Spleen (tissue), 11 donors: ENCODE measurements at regions not wholly inside any gene's neighbourhood (a gene's known extent, or its start where the extent isn't known, plus 50 kb on each side); places are given as distances from the start of the nearest gene placed in this dataset.

Experiments used
- DNase-seq: peaks from one replicate; pipeline ENCODE4 v3.0.0-alpha.2; 2020
- H3K27ac ChIP-seq, 8 donors: fragments of 200-600 bp; sonication (generic) in 7 of 8; 1 replicate in 4 of 8; 2 replicates in 4 of 8; pipeline versions ENCODE4 v1.5.0 to v1.8.0; 2016 to 2021; ENCODE audit warnings: inconsistent platforms in 4 of 8, mild to moderate bottlenecking in 4 of 8, moderate library complexity in 1 of 8
- H3K27me3 ChIP-seq, 7 donors: fragments of 200-600 bp; sonication (generic) in 6 of 7; replicated peaks in 1 of 7; 1 replicate in 4 of 7; 2 replicates in 3 of 7; pipeline versions ENCODE4 v1.5.0 to v1.8.0; 2016 to 2021; ENCODE audit warnings: inconsistent platforms in 3 of 7, mild to moderate bottlenecking in 1 of 7
- H3K36me3 ChIP-seq, 6 donors: fragments of 200-600 bp; sonication (generic) in 5 of 6; 1 replicate in 4 of 6; 2 replicates in 2 of 6; pipeline versions ENCODE4 v1.5.0 to v1.8.0; 2016 to 2021; ENCODE audit warnings: inconsistent platforms in 2 of 6
- H3K4me1 ChIP-seq, 6 donors: fragments of 200-600 bp; sonication (generic) in 5 of 6; 1 replicate in 3 of 6; 2 replicates in 3 of 6; pipeline versions ENCODE4 v1.5.0 to v1.8.0; 2016 to 2021; ENCODE audit warnings: inconsistent platforms in 3 of 6
- H3K4me3 ChIP-seq, 8 donors: fragments of 200-600 bp; sonication (generic) in 7 of 8; 1 replicate in 4 of 8; 2 replicates in 4 of 8; pipeline versions ENCODE4 v1.5.0 to v1.8.0; 2016 to 2021; ENCODE audit warnings: inconsistent platforms in 4 of 8, mild to moderate bottlenecking in 4 of 8, moderate library complexity in 2 of 8
- H3K9me3 ChIP-seq, 8 donors: fragments of 200-600 bp; sonication (generic) in 7 of 8; 1 replicate in 4 of 8; 2 replicates in 4 of 8; pipeline versions ENCODE4 v1.5.0 to v1.8.0; 2016 to 2021; ENCODE audit warnings: inconsistent platforms in 4 of 8
- CTCF ChIP-seq, 11 experiments: fragments of 200-600 bp in 7 of 11; fragments of 450-650 bp in 4 of 11; sonication (generic) in 4 of 11; IDR thresholded peaks in 8 of 11; conservative IDR thresholded peaks in 3 of 11; 1 replicate in 7 of 11; 2 replicates in 4 of 11; pipeline versions ENCODE4 v1.4.0 to v1.8.0; 2016 to 2021; ENCODE audit warnings: antibody characterized with exemption in 11 of 11, inconsistent platforms in 4 of 11, mild to moderate bottlenecking in 1 of 11
- POLR2A ChIP-seq, 3 donors: fragments of 450-650 bp; IDR thresholded peaks; one replicate each; pipeline ENCODE4 v1.5.1; 2017; ENCODE audit warnings: antibody characterized with exemption in 3 of 3, mild to moderate bottlenecking in 1 of 3
- POLR2AphosphoS5 ChIP-seq, 3 donors: sonication (generic); formaldehyde crosslinking; IDR thresholded peaks; one replicate each; pipeline ENCODE4 v1.5.1; 2017; ENCODE audit warnings: antibody characterized with exemption in 3 of 3
- WGBS, 5 donors: extraction: QIAGEN DNeasy Blood & Tissue Kit in 3 of 5; methylation state at CpG; one replicate each; pipeline versions ENCODE4 v1.1.5 to v1.1.7; 2013 to 2018; 5-methylcytosine and 5-hydroxymethylcytosine counted together
- intact Hi-C: fragments of 100-400 bp; cut with DNase I; formaldehyde crosslinking; loops from one replicate; pipeline ENCODE4 v1.15.0; 2023; ENCODE audit warnings: low total_unique reads
- donor health status: healthy with polysubstance abuse.
- donor health status: DM: no; HTN: no; CAD: no; lungs with moderate emphysema.
- donor health status: DM: no; HTN: no; CAD: no.
- donor health status: Bipolar disorder and iron deficiency.
- donor health status: healthy.
- donor health status: DM: no; HTN: no; CAD: no.
- donor health status: DM: yes; HTN: yes; CAD: no.

GRCh38 chr13:33524086-33524485 is 238.5 kb upstream of the STARD13 start:
- H3K9me3 ChIP-seq: no peaks in the 10 kb centered on the region
- no peak overlapping the region for H3K27ac ChIP-seq
- no peak for DNase-seq
- intact Hi-C loops: no loop called here
- no peaks in the 10 kb centered on the region for H3K4me1 ChIP-seq
- no peak overlapping the region for H3K4me3 ChIP-seq
- TF ChIP-seq POLR2AphosphoS5 (IDR thresholded peaks at IDR 0.05) (no peak), CTCF (IDR thresholded peaks at IDR 0.05 in 8 of 11, conservative IDR thresholded peaks at IDR 0.05 in 3 of 11) (no peak), POLR2A (IDR thresholded peaks at IDR 0.05) (no peak)
- no peaks in the 10 kb centered on the region for H3K27me3 ChIP-seq
- no peaks in the 10 kb centered on the region for H3K36me3 ChIP-seq
- 72 to 87% (median 81%) methylated on average over 1 of the region's 1 CpG for WGBS, 5 donors

- Histone ChIP-seq H3K4me1 (no peaks in the 10 kb centered on the region), H3K27me3 (no peaks in the 10 kb centered on the region), H3K27ac (no peak overlapping the region), H3K36me3 (no peaks in the 10 kb centered on the region), H3K4me3 (no peak overlapping the region), H3K9me3 (peaks cover 0 to 1% (median 0%) of the 10 kb centered on the region in 8 donors)
- TF ChIP-seq CTCF (IDR thresholded peaks at IDR 0.05 in 8 of 11, conservative IDR thresholded peaks at IDR 0.05 in 3 of 11) (no peak), POLR2A (IDR thresholded peaks at IDR 0.05) (no peak), POLR2AphosphoS5 (IDR thresholded peaks at IDR 0.05) (no peak)
- no peak for DNase-seq
- intact Hi-C loops: no loop called here
- 83 to 88% (median 87%) methylated on average over 4 of the region's 4 CpGs for WGBS, 5 donors
Measured at GRCh38 chr13:33525763-33526162, 240.2 kb upstream of the STARD13 start.

GRCh38 chr13:33526718-33527117 is 241.2 kb upstream of the STARD13 start:
- Histone ChIP-seq H3K27ac (no peak overlapping the region), H3K27me3 (no peaks in the 10 kb centered on the region), H3K36me3 (no peaks in the 10 kb centered on the region), H3K9me3 (peaks cover 0 to 4% (median 0%) of the 10 kb centered on the region in 8 donors), H3K4me3 (no peak overlapping the region), H3K4me1 (no peaks in the 10 kb centered on the region)
- no peak for TF ChIP-seq POLR2AphosphoS5 (IDR thresholded peaks at IDR 0.05)
- no peak for TF ChIP-seq POLR2A (IDR thresholded peaks at IDR 0.05)
- no peak for TF ChIP-seq CTCF (IDR thresholded peaks at IDR 0.05 in 8 of 11, conservative IDR thresholded peaks at IDR 0.05 in 3 of 11)
- WGBS, 5 donors: 61 to 84% (median 65%) methylated on average over 3 of the region's 3 CpGs
- no peak for DNase-seq
- intact Hi-C loops: no loop called here

GRCh38 chr13:33528896-33529295 is 243.3 kb upstream of the STARD13 start:
- peaks cover 0 to 4% (median 0%) of the 10 kb centered on the region in 8 donors for H3K9me3 ChIP-seq

More at GRCh38 chr13:33528896-33529295, 243.3 kb upstream of the STARD13 start:
- H3K4me3 ChIP-seq: no peak overlapping the region
- no peaks in the 10 kb centered on the region for H3K36me3 ChIP-seq
- no peaks in the 10 kb centered on the region for H3K4me1 ChIP-seq
- H3K27ac ChIP-seq: no peak overlapping the region
- TF ChIP-seq CTCF (IDR thresholded peaks at IDR 0.05 in 8 of 11, conservative IDR thresholded peaks at IDR 0.05 in 3 of 11): no peak
- TF ChIP-seq POLR2AphosphoS5 (IDR thresholded peaks at IDR 0.05): no peak
- no peak for TF ChIP-seq POLR2A (IDR thresholded peaks at IDR 0.05)
- intact Hi-C loops: no loop called here
- 43 to 59% (median 54%) methylated on average over 2 of the region's 2 CpGs for WGBS, 5 donors
- DNase-seq: no peak
- H3K27me3 ChIP-seq: no peaks in the 10 kb centered on the region
